ENCODE measurements at regions not wholly inside any gene's neighbourhood (a gene's known extent, or its start where the extent isn't known, plus 50 kb on each side); places are given as distances from the start of the nearest gene placed in this dataset.
"Not testable (repeated sequence)": the region's sequence is repeated elsewhere in the genome, so short reads cannot be mapped to it uniquely, and the experiment has no call there.

GRCh38 chr6:114827135-114827534, 484.3 kb upstream of the HS3ST5 start:
- DNase-seq (ENCODE audit: low read depth in 2 of 2), result no peak

- DNase-seq (ENCODE audit: low read depth in 2 of 2), result no peak
Measured at GRCh38 chr6:114824409-114824808, 481.6 kb upstream of the HS3ST5 start.

- no peak for DNase-seq (ENCODE audit: low read depth in 2 of 2)
Measured at GRCh38 chr6:114816678-114817077, 473.9 kb upstream of the HS3ST5 start.

GRCh38 chr6:114810468-114810867, 467.6 kb upstream of the HS3ST5 start:
- DNase-seq (ENCODE audit: low read depth in 2 of 2), result no peak

GRCh38 chr6:114805426-114805825, 462.6 kb upstream of the HS3ST5 start:
- DNase-seq (ENCODE audit: low read depth in 2 of 2), result not testable (repeated sequence)

GRCh38 chr6:114796576-114796975, 453.8 kb upstream of the HS3ST5 start:
- no peak for DNase-seq (ENCODE audit: low read depth in 2 of 2)

- DNase-seq (ENCODE audit: low read depth in 2 of 2), result no peak
Measured at GRCh38 chr6:114793428-114793827, 450.6 kb upstream of the HS3ST5 start.

GRCh38 chr6:114785235-114786127, 442.7 kb upstream of the HS3ST5 start:
- DNase-seq (ENCODE audit: low read depth in 2 of 2), result no peak

GRCh38 chr6:114783783-114784182, 441.0 kb upstream of the HS3ST5 start:
- DNase-seq (ENCODE audit: low read depth in 2 of 2), result no peak

GRCh38 chr6:114783083-114783482, 440.3 kb upstream of the HS3ST5 start:
- DNase-seq (ENCODE audit: low read depth in 2 of 2), result no peak

- DNase-seq (ENCODE audit: low read depth in 2 of 2), result no peak
Measured at GRCh38 chr6:114764866-114765265, 422.0 kb upstream of the HS3ST5 start.

- DNase-seq (ENCODE audit: low read depth in 2 of 2), result no peak
Measured at GRCh38 chr6:114762145-114762544, 419.3 kb upstream of the HS3ST5 start.

- peak; percentile 47 to 50 for DNase-seq (ENCODE audit: low read depth in 2 of 2)
Measured at GRCh38 chr6:114747995-114748625, 405.3 kb upstream of the HS3ST5 start.

GRCh38 chr6:114740547-114740946, 397.7 kb upstream of the HS3ST5 start:
- no peak for DNase-seq (ENCODE audit: low read depth in 2 of 2)

GRCh38 chr6:114739656-114740055, 396.8 kb upstream of the HS3ST5 start:
- no peak for DNase-seq (ENCODE audit: low read depth in 2 of 2)

- no peak for DNase-seq (ENCODE audit: low read depth in 2 of 2)
Measured at GRCh38 chr6:114735025-114735735, 392.4 kb upstream of the HS3ST5 start.

GRCh38 chr6:114733596-114733995, 390.8 kb upstream of the HS3ST5 start:
- DNase-seq (ENCODE audit: low read depth in 2 of 2), result no peak

- DNase-seq (ENCODE audit: low read depth in 2 of 2), result no peak
Measured at GRCh38 chr6:114718716-114719270, 376.0 kb upstream of the HS3ST5 start.

- no peak for DNase-seq (ENCODE audit: low read depth in 2 of 2)
Measured at GRCh38 chr6:114718186-114718585, 375.4 kb upstream of the HS3ST5 start.

- DNase-seq (ENCODE audit: low read depth in 2 of 2), result no peak
Measured at GRCh38 chr6:114714836-114715507, 372.1 kb upstream of the HS3ST5 start.

- DNase-seq (ENCODE audit: low read depth in 2 of 2), result no peak
Measured at GRCh38 chr6:114713690-114714089, 370.9 kb upstream of the HS3ST5 start.
